BLaER1 treated with 17β-estradiol and CSF1 and Interleukin-3, amounts not matched to agents 10 nM and 100 nM (cell line): ENCODE measurements at regions not wholly inside any gene's neighbourhood (a gene's known extent, or its start where the extent isn't known, plus 50 kb on each side); places are given as distances from the start of the nearest gene placed in this dataset.
"Not testable (repeated sequence)": the region's sequence is repeated elsewhere in the genome, so short reads cannot be mapped to it uniquely, and the experiment has no call there.

Experiments used
- H3K27ac ChIP-seq, 11 experiments: shearing (Covaris generic); formaldehyde crosslinking; 2 replicates each; pipeline ENCODE4 v1.8.1; 2022
- H3K27me3 ChIP-seq, 11 experiments: shearing (Covaris generic); formaldehyde crosslinking; 2 replicates each; pipeline ENCODE4 v1.8.1; 2022
- H3K36me3 ChIP-seq, 11 experiments: shearing (Covaris generic); formaldehyde crosslinking; 2 replicates each; pipeline ENCODE4 v1.8.1; 2022
- H3K4me1 ChIP-seq, 10 experiments: shearing (Covaris generic); formaldehyde crosslinking; 2 replicates each; pipeline ENCODE4 v1.8.1; 2022
- H3K4me2 ChIP-seq, 11 experiments: shearing (Covaris generic); formaldehyde crosslinking; 2 replicates each; pipeline ENCODE4 v1.8.1; 2022
- H3K4me3 ChIP-seq, 10 experiments: shearing (Covaris generic); formaldehyde crosslinking; 2 replicates each; pipeline ENCODE4 v1.8.1; 2022
- H3K9ac ChIP-seq, 11 experiments: shearing (Covaris generic); formaldehyde crosslinking; 2 replicates each; pipeline ENCODE4 v1.8.1; 2022
- H3K9me3 ChIP-seq, 11 experiments: shearing (Covaris generic); formaldehyde crosslinking; replicated peaks in 1 of 11; 2 replicates each; pipeline ENCODE4 v1.8.1; 2022
- H4K20me1 ChIP-seq, 11 experiments: shearing (Covaris generic); formaldehyde crosslinking; 2 replicates each; pipeline ENCODE4 v1.8.1; 2022
- Cebpa-rat ChIP-seq, 11 experiments: shearing (Covaris generic); IDR thresholded peaks; 2 replicates each; pipeline ENCODE4 v1.8.1; 2022

DNA sequence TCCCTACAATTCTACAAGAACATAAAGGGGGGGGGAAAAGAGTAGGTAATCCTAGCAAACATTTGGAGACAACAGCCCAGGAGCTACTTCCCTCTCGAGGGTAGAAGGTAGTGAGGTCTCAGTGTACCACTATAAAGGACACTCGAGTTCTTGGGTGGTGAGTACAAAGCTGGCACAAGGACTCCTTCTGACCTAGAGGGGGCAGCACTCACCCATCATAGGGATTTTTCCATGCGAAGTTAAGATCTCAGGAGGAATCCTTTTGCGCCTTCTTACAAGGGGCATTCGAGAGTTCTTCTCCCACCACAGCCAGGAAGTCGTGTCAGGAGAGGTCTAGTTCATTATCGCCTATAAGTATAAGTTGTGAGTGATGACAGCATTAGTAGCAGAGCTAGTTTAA lies 200.2 kb upstream of the RBM19 start:
- Histone ChIP-seq H3K4me1 (peaks cover 0 to 19% (median 5%) of the 10 kb centered on the region in 10 experiments; a peak in 9 of 20 replicates), H3K27me3 (no peaks in the 10 kb centered on the region), H4K20me1 (no peaks in the 10 kb centered on the region), H3K4me3 (no peak overlapping the region), H3K4me2 (no peak overlapping the region), H3K36me3 (no peaks in the 10 kb centered on the region), H3K9me3 (no peaks in the 10 kb centered on the region), H3K27ac (no peak overlapping the region), H3K9ac (no peak overlapping the region)
- no peak for TF ChIP-seq Cebpa-rat (IDR thresholded peaks at IDR 0.05)

- no peak for TF ChIP-seq Cebpa-rat (IDR thresholded peaks at IDR 0.05)
- Histone ChIP-seq H3K4me3 (no peak overlapping the region), H4K20me1 (no peaks in the 10 kb centered on the region), H3K36me3 (no peaks in the 10 kb centered on the region), H3K9me3 (no peaks in the 10 kb centered on the region), H3K4me1 (peaks cover 0 to 19% (median 5%) of the 10 kb centered on the region in 10 experiments; a peak in 9 of 20 replicates), H3K9ac (no peak overlapping the region), H3K27me3 (no peaks in the 10 kb centered on the region), H3K27ac (no peak overlapping the region), H3K4me2 (no peak overlapping the region)
Observed at GRCh38 chr12:114165921-114166320, 199.8 kb upstream of the RBM19 start.

GRCh38 chr12:114164351-114164750 lies 198.2 kb upstream of the RBM19 start:
- Histone ChIP-seq H3K27me3 (no peaks in the 10 kb centered on the region), H3K27ac (no peak overlapping the region), H3K9me3 (no peaks in the 10 kb centered on the region), H3K36me3 (no peaks in the 10 kb centered on the region), H3K9ac (no peak overlapping the region), H3K4me1 (peaks cover 0 to 28% (median 5%) of the 10 kb centered on the region in 10 experiments; a peak in 9 of 20 replicates), H3K4me2 (peak overlapping the region in 6 of 11 experiments; percentile 3 to 58 (median 38); a peak in 10 of 22 replicates), H3K4me3 (no peak overlapping the region), H4K20me1 (no peaks in the 10 kb centered on the region)
- TF ChIP-seq Cebpa-rat (IDR thresholded peaks at IDR 0.05) = no peak

DNA sequence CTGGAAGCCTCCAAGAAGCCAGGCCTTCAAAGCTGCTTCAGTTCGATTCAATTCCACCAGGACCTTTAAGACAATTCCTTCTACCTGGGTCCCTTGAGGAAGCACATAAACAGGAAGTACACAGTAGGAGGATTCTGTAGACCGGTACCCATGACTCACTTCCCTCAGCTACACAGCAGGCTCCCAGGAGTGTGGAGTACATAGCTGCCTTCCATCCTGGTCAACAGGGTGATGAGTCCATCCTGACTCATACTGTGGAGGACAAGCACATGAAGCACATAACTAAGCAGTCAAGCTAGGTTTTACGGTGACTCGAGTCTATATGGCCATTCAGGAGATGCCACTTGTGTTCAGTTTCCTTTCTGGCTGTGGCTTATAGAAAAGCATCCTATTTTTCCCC lies 197.6 kb upstream of the RBM19 start:
- no peaks in the 10 kb centered on the region for H3K27me3 ChIP-seq
- no peak overlapping the region for H3K9ac ChIP-seq
- TF ChIP-seq Cebpa-rat (IDR thresholded peaks at IDR 0.05) = no peak
- H3K36me3 ChIP-seq = no peaks in the 10 kb centered on the region
- H3K4me1 ChIP-seq = peaks cover 0 to 33% (median 6%) of the 10 kb centered on the region in 10 experiments; a peak in 11 of 20 replicates
- peak overlapping the region in 6 of 11 experiments; percentile 3 to 58 (median 38); a peak in 11 of 22 replicates for H3K4me2 ChIP-seq
- H4K20me1 ChIP-seq = no peaks in the 10 kb centered on the region
- H3K4me3 ChIP-seq = no peak overlapping the region
- peak overlapping the region in 1 of 11 experiments; percentile 24; a peak in 2 of 22 replicates for H3K27ac ChIP-seq
- H3K9me3 ChIP-seq = no peaks in the 10 kb centered on the region

DNA sequence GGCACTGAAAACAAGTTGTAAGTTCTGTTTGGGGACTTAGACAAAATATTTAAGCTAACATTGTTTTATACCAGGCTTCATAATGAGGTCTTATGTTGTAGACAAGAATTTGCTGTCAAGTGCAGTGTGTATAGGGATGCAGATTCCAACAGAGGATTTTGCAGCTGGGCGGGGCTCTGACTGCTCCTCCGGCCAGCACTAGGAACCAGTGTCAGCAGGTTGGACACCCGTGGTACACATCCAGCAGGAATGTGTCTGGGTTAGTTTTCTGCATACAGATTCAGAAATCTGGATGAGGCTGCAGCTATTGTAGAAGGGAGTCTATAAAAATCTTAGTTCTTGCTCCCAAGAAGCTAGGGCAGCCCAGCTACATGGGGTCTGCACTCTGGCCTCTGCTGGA lies 194.3 kb upstream of the RBM19 start:
- no peaks in the 10 kb centered on the region for H3K9me3 ChIP-seq
- H3K4me2 ChIP-seq = no peak overlapping the region
- no peak for TF ChIP-seq Cebpa-rat (IDR thresholded peaks at IDR 0.05)
- no peak overlapping the region for H3K9ac ChIP-seq
- H3K4me3 ChIP-seq = no peak overlapping the region
- no peaks in the 10 kb centered on the region for H3K36me3 ChIP-seq
- no peak overlapping the region for H3K27ac ChIP-seq
- no peaks in the 10 kb centered on the region for H4K20me1 ChIP-seq
- H3K27me3 ChIP-seq = no peaks in the 10 kb centered on the region
- peaks cover 0 to 42% (median 9%) of the 10 kb centered on the region in 10 experiments; a peak in 13 of 20 replicates for H3K4me1 ChIP-seq

DNA sequence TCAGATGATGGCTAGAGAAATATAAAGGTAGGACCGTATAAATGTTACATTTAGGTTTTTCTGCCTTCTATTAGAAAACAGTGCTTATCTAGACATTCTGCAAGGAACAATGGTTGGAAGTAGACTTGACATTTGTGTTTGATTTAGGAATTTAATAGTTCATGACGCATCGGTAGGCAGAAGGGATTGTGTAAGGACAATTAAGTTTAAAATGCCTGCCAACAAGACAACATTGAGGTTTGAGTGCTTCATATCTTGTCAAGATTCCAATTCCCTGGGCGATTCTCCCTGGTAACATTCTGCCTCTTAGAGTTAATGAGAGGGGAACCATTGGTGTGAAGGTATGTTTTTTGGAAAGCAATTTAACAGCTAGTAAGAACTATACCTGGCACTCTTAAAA lies 186.8 kb upstream of the RBM19 start:
- TF ChIP-seq Cebpa-rat (IDR thresholded peaks at IDR 0.05) = no peak
- no peaks in the 10 kb centered on the region for H3K27me3 ChIP-seq
- no peak overlapping the region for H3K27ac ChIP-seq
- no peak overlapping the region for H3K4me3 ChIP-seq
- peaks cover 0 to under 1% (median 0%) of the 10 kb centered on the region in 10 experiments; a peak in 2 of 20 replicates for H3K4me1 ChIP-seq
- H4K20me1 ChIP-seq = no peaks in the 10 kb centered on the region
- no peaks in the 10 kb centered on the region for H3K36me3 ChIP-seq
- no peak overlapping the region for H3K9ac ChIP-seq
- H3K9me3 ChIP-seq = no peaks in the 10 kb centered on the region
- H3K4me2 ChIP-seq = no peak overlapping the region

- Histone ChIP-seq H3K27ac (no peak overlapping the region), H3K27me3 (no peaks in the 10 kb centered on the region), H3K4me2 (no peak overlapping the region), H3K9me3 (no peaks in the 10 kb centered on the region), H3K4me1 (no peaks in the 10 kb centered on the region), H3K9ac (no peak overlapping the region), H4K20me1 (no peaks in the 10 kb centered on the region), H3K4me3 (no peak overlapping the region), H3K36me3 (no peaks in the 10 kb centered on the region)
- TF ChIP-seq Cebpa-rat (IDR thresholded peaks at IDR 0.05) = no peak
Observed at GRCh38 chr12:114152066-114152465, 185.9 kb upstream of the RBM19 start.

DNA sequence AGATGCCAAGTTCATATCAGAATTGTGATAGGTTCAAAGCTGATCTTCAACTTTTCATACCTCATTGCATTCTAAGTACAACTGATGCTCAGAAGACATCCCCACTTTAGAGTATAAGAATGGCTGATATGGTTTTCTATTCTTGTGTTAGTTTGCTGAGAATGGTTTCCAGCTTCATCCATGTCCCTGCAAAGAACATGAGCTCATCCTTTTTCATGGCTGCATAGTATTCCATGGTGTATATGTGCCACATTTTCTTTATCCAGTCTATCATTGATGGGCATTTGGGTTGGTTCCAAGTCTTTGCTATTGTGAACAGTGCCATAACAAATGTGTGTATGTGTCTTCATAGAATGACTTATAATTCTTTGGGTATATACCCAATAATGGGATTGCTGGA lies 184.5 kb upstream of the RBM19 start:
- H4K20me1 ChIP-seq, H3K9ac ChIP-seq, H3K27me3 ChIP-seq, H3K4me1 ChIP-seq, H3K4me2 ChIP-seq, H3K4me3 ChIP-seq, H3K27ac ChIP-seq, H3K36me3 ChIP-seq, H3K9me3 ChIP-seq: not testable (repeated sequence)

GRCh38 chr12:114141921-114142564 lies 175.9 kb upstream of the RBM19 start:
- TF ChIP-seq Cebpa-rat (IDR thresholded peaks at IDR 0.05) = no peak
- no peaks in the 10 kb centered on the region for H4K20me1 ChIP-seq
- H3K9ac ChIP-seq = no peak overlapping the region
- H3K4me1 ChIP-seq = no peaks in the 10 kb centered on the region
- no peaks in the 10 kb centered on the region for H3K27me3 ChIP-seq
- H3K9me3 ChIP-seq = no peaks in the 10 kb centered on the region
- H3K4me2 ChIP-seq = no peak overlapping the region
- H3K27ac ChIP-seq = no peak overlapping the region
- no peak overlapping the region for H3K4me3 ChIP-seq
- no peaks in the 10 kb centered on the region for H3K36me3 ChIP-seq

DNA sequence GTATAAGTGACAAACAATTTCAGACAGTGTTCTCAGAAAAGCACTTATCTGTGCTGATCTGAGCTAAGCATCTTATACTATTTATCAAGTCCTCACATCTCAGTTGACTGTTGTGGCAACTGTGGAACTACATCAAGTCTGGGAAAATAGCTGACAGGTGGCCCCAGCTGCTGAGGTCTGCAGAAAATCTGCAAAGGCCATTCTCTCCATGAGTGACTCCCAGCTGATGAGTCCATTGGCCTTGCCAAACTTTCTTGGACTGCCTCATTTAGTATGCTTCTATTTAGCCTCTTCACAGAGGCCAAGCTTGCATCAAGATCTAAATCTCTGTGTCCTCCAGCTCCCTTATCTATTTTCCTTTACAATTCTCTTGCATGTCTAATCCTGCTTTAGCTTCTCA lies 174.5 kb upstream of the RBM19 start:
- H4K20me1 ChIP-seq = no peaks in the 10 kb centered on the region
- TF ChIP-seq Cebpa-rat (IDR thresholded peaks at IDR 0.05) = no peak
- no peaks in the 10 kb centered on the region for H3K9me3 ChIP-seq
- H3K4me3 ChIP-seq = no peak overlapping the region
- no peak overlapping the region for H3K9ac ChIP-seq
- no peak overlapping the region for H3K27ac ChIP-seq
- no peaks in the 10 kb centered on the region for H3K36me3 ChIP-seq
- H3K4me1 ChIP-seq = no peaks in the 10 kb centered on the region
- 0 out of 22 replicates have a peak, but pooled peaks cover 0 to 2% (median 0%) of the 10 kb centered on the region in 11 experiments for H3K27me3 ChIP-seq
- H3K4me2 ChIP-seq = no peak overlapping the region
